ENCODE measurements at regions not wholly inside any gene's neighbourhood (a gene's known extent, or its start where the extent isn't known, plus 50 kb on each side); places are given as distances from the start of the nearest gene placed in this dataset.

DNA sequence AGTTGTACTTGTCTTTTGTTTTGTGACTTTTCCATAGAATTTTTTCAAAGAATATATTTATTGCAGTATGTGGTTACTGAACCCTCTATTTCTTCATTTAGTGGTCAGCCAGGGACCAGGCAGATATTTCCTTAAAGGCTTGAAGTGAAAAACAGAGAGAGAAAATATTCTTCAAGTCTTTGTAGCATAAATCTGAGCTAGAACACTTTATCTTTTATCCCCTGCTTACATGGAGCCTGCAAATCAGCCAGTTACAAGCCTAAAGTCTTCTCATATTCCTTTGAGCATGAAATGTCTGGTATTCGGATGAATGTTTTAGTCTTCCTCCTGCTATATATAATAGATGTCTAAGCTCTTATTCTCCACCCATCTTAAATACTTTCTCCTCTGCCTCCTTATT lies 1557.5 kb upstream of the ACVR2A start:
- TF ChIP-seq POLR2A (IDR thresholded peaks at IDR 0.05) = no peak
- TF ChIP-seq, protein P1, sequence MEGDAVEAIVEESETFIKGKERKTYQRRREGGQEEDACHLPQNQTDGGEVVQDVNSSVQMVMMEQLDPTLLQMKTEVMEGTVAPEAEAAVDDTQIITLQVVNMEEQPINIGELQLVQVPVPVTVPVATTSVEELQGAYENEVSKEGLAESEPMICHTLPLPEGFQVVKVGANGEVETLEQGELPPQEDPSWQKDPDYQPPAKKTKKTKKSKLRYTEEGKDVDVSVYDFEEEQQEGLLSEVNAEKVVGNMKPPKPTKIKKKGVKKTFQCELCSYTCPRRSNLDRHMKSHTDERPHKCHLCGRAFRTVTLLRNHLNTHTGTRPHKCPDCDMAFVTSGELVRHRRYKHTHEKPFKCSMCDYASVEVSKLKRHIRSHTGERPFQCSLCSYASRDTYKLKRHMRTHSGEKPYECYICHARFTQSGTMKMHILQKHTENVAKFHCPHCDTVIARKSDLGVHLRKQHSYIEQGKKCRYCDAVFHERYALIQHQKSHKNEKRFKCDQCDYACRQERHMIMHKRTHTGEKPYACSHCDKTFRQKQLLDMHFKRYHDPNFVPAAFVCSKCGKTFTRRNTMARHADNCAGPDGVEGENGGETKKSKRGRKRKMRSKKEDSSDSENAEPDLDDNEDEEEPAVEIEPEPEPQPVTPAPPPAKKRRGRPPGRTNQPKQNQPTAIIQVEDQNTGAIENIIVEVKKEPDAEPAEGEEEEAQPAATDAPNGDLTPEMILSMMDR (IDR thresholded peaks at IDR 0.05) = no peak

All from testis (tissue), 2 donors.